ENCODE measurements at regions not wholly inside any gene's neighbourhood (a gene's known extent, or its start where the extent isn't known, plus 50 kb on each side); places are given as distances from the start of the nearest gene placed in this dataset.

DNA sequence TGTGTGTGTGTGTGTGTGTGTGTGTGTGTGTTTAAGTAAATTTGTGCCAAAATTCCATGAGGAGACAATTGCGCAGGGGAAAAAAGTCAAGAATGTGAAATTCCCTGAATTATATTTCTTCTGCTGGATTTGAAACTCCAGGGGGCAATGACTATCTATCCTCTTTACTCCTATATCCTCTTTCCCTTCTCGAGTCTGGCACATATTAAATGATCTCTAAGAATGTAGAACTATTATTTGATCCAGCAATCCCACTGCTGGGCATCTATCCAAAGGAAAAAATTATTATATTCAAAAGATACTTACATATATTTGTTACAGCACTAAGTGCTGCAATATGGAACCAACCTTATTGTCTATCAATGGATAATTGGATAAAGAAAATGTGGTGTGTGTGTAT lies 350.1 kb upstream of the ADAMTS9 start:
- Mint-ChIP-seq H3K4me3 (ENCODE audit: unreplicated experiment) (no peak overlapping the region), H3K9me3 (ENCODE audit: unreplicated experiment) (no peaks in the 10 kb centered on the region), H3K27ac (ENCODE audit: unreplicated experiment) (no peak overlapping the region), H3K27me3 (ENCODE audit: unreplicated experiment) (no peaks in the 10 kb centered on the region), H3K36me3 (ENCODE audit: low read depth, unreplicated experiment) (no peaks in the 10 kb centered on the region), H3K4me1 (ENCODE audit: unreplicated experiment) (peaks cover 8% of the 10 kb centered on the region)
- DNase-seq (ENCODE audit: low spot score): no peak
- TF ChIP-seq CTCF (IDR thresholded peaks at IDR 0.05; ENCODE audit: unreplicated experiment): no peak

DNA sequence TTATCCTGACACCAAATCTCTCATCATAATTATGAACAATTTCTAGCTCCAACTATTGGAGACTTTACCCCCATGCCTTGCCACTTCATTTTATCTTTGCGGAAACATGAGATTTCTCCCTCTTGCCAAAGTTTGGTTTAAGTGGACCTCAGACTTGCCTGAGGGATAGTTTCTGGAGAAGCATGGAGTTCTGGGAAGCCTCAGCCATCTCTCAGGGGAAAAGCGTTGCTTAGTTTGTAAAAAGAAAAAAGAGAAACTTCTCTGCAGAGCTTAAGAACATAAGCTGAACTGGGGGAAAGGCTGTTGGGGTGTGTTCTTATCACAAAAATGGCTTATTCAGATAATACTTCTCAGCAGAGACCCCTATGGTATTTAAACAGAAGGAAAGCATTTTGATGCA lies 347.4 kb upstream of the ADAMTS9 start:
- DNase-seq (ENCODE audit: low spot score): no peak
- H3K27me3 Mint-ChIP-seq (ENCODE audit: unreplicated experiment): no peaks in the 10 kb centered on the region
- H3K4me1 Mint-ChIP-seq (ENCODE audit: unreplicated experiment): peaks cover 8% of the 10 kb centered on the region
- no peak overlapping the region for H3K4me3 Mint-ChIP-seq (ENCODE audit: unreplicated experiment)
- TF ChIP-seq CTCF (IDR thresholded peaks at IDR 0.05; ENCODE audit: unreplicated experiment): no peak
- H3K9me3 Mint-ChIP-seq (ENCODE audit: unreplicated experiment): no peaks in the 10 kb centered on the region
- H3K27ac Mint-ChIP-seq (ENCODE audit: unreplicated experiment): no peak overlapping the region
- no peaks in the 10 kb centered on the region for H3K36me3 Mint-ChIP-seq (ENCODE audit: low read depth, unreplicated experiment)

DNA sequence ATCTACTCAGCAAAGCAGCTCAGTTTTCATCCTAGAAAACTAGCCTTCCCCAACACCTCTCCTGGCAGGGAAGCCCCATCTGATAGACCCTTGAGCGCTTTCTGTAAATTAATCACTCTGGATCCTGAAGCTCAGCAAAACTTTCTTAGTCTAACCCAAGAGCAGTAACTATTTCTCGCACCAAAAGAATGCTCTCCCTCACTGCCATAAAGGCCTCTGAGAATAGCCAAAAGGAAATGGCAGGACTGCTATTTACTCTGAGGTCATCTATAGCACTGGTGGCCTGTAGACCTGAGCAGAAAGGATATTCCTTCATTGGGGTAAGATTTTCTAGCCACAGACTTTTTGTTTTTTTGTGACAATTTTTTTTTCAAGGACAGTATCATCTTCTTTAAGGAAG lies 345.8 kb upstream of the ADAMTS9 start:
- no peak for TF ChIP-seq CTCF (IDR thresholded peaks at IDR 0.05; ENCODE audit: unreplicated experiment)
- H3K27ac Mint-ChIP-seq (ENCODE audit: unreplicated experiment): no peak overlapping the region
- H3K27me3 Mint-ChIP-seq (ENCODE audit: unreplicated experiment): no peaks in the 10 kb centered on the region
- no peaks in the 10 kb centered on the region for H3K9me3 Mint-ChIP-seq (ENCODE audit: unreplicated experiment)
- H3K36me3 Mint-ChIP-seq (ENCODE audit: low read depth, unreplicated experiment): no peaks in the 10 kb centered on the region
- DNase-seq (ENCODE audit: low spot score): no peak
- H3K4me3 Mint-ChIP-seq (ENCODE audit: unreplicated experiment): no peak overlapping the region
- H3K4me1 Mint-ChIP-seq (ENCODE audit: unreplicated experiment): peaks cover 5% of the 10 kb centered on the region

DNA sequence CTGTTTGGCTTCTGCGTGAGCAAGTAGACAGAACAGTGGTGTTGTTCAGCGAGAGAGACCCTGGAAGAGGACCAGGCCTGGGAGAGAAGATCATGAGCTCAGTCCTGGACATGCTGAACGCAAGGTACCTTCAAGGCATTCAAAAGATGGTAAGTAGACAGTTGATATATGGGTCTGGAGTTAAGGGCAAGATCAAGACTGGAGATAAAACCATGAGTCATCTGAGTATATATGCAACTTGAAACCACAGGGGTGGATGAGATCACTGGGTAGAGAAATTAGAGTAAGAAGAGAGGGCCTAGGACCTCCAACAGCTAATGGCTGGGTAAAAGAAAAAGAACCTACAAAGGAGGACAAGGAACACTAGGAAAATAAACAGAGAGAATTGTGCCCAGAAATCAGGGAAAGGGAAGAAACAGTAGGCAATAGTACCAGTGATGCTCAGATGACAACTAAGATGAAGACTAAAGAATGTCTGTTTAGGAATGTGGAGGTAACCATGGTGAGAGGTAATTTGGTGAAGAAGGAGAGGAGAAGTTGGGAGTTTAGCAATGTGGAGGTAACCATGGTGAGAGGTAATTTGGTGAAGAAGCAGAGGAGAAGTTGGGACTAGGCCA lies 343.2 kb upstream of the ADAMTS9 start:
- H3K4me1 Mint-ChIP-seq (ENCODE audit: unreplicated experiment): peaks cover 5% of the 10 kb centered on the region

More for the DNA sequence above, 343.2 kb upstream of the ADAMTS9 start:
- no peak for TF ChIP-seq CTCF (IDR thresholded peaks at IDR 0.05; ENCODE audit: unreplicated experiment)
- H3K4me3 Mint-ChIP-seq (ENCODE audit: unreplicated experiment): no peak overlapping the region
- no peak overlapping the region for H3K27ac Mint-ChIP-seq (ENCODE audit: unreplicated experiment)
- no peaks in the 10 kb centered on the region for H3K36me3 Mint-ChIP-seq (ENCODE audit: low read depth, unreplicated experiment)
- no peak for DNase-seq (ENCODE audit: low spot score)
- H3K9me3 Mint-ChIP-seq (ENCODE audit: unreplicated experiment): no peaks in the 10 kb centered on the region
- no peaks in the 10 kb centered on the region for H3K27me3 Mint-ChIP-seq (ENCODE audit: unreplicated experiment)

All from endothelial cell (in vitro differentiated cells).